ENCODE measurements at regions not wholly inside any gene's neighbourhood (a gene's known extent, or its start where the extent isn't known, plus 50 kb on each side); places are given as distances from the start of the nearest gene placed in this dataset.
"Not testable (repeated sequence)": the region's sequence is repeated elsewhere in the genome, so short reads cannot be mapped to it uniquely, and the experiment has no call there.

DNA sequence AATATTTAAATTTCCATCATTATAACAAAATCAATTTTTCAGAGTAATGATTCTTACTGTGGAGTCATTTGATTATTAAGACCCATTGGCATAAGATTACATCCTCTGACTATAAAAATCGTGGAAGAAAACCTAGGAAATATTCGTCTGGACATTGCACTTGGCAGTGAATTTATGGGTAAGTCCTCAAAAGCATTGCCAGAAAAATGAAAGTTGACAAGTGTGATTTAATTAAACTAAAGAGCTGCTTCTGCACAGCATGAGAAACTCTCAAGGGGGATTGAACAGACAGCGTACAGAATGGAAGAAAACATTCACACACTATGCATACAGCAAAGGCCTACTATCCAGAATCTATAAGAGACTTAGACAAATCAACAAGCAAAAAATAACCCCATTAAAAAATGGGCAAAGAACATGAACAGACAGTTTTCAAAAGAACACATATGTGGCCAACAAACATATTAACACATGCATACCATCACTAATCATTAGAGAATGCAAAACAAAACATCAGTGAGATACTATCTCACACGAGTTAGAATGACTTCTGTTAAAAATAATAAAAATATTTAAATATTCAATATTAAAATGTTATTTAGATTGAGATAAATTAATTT lies 111.4 kb downstream of the CCDC74A start:
- not testable (repeated sequence) for DNase-seq (ENCODE audit: low read depth in 2 of 2)

DNA sequence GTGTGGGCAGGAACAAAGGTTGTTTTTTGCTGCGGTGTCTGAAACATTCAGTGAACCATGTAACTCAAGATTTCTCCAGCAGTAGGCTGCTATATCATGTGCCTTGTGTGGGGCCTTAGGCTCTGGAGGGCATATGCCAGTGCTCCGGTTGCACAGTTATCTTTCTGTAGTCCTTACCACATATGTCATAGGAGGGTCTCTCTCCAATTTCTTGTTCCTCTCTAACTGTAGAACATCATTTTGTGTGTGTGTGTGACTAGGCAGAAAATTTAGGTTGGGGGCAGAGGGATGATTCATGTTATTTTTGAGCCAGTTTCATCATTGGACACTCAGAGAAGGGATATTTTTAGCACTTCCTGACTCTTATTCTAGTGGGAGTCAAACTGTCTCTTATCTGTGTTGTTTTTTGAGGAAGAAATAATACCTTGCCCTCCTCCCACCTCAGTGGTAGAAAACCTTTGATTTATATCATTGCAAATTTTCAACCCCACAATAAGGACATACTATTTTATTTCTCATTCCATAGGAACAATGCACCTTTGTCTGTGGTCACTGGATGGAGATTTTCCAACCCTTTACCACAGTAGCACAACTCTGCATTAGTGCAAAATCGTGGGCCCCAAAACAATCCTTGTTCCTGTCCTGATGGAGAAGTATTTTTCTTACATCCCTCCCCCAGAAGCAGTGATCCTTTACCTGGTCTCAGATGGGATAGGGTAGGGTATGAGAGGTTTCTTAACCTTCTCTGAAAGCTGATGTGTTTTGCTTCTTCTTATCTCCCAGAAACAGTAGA lies 113.9 kb downstream of the CCDC74A start:
- DNase-seq (ENCODE audit: low read depth in 2 of 2) = no peak

- not testable (repeated sequence) for DNase-seq (ENCODE audit: low read depth in 2 of 2)
Measured at GRCh38 chr2:131643180-131643579, 115.5 kb downstream of the CCDC74A start.

DNA sequence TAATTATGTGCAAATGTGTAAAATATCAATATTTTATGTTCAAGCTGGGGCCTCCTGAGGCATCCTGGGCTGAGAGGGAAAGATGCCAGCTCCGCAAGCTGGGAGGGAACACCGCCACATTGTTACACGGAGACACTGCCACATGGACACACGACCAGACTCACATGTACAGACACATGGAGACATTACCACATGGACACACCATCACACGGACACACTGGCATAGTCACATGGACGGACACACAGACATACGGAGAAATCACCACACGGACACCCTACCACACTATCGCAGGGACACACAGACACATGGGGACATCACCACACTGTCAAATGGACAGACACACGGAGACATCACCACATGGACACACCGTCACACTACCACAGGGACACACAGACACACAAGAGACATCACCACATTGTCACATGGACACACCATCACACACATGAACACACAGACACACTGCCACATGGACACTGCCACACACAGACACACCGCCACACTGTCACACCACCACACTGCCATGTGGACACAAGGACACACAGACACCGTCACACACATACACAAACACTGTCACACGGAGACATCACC lies 117.6 kb downstream of the CCDC74A start:
- no peak for DNase-seq (ENCODE audit: low read depth in 2 of 2)

GRCh38 chr2:131646220-131646619 lies 118.5 kb downstream of the CCDC74A start:
- not testable (repeated sequence) for DNase-seq (ENCODE audit: low read depth in 2 of 2)

DNA sequence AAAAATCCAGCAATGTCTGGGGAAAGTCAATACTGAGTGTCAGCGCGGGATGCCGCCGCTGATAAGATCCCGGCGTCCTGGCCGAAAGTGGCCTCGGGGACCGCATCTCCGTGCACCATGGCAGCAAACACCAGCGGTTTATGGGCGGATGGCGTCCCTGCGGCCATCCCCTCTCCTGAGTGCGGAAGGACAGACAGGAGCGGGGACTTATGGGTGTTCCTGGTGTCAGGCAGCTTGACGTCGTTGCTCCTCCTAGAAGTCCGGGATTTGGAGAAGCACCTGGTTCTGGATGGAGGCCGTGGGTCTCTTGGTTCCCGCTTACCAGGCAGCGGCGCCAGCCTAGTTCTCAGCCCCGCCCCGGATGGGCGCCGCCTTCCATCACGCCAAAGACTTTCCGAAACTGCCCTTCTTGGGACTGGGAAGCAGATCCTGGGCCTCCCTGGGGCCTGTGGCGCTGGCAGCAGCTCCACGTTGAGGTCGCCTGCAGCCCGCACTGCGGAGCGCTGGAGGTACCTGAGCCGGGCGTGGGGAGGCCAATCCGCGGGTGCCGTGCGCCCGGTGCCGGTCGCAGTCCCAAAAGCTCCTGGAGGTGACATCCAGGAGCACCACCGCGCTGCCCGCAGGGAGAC lies 119.1 kb downstream of the CCDC74A start:
- DNase-seq (ENCODE audit: low read depth in 2 of 2) = no peak

DNA sequence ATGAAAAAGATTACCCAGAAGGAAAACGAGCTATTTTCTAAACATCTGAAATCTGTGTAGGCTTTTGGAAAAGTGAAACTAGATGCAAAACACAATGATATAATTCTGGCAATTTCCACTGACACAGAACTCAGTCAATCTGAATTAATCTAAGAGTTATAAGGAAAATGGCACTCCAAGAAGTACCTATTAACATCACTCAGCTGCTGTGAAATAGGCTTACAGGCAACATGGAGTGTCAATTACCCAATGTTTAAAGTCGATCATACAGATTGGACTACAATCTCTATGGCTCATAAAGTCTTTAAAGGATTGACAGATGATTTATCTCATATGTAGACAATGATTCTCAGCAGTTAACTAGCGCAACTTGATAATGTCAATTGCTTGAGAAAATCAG lies 120.9 kb downstream of the CCDC74A start:
- DNase-seq (ENCODE audit: low read depth in 2 of 2) = not testable (repeated sequence)

- DNase-seq (ENCODE audit: low read depth in 2 of 2) = not testable (repeated sequence)
Measured at GRCh38 chr2:131652246-131652645, 124.6 kb downstream of the CCDC74A start.

DNA sequence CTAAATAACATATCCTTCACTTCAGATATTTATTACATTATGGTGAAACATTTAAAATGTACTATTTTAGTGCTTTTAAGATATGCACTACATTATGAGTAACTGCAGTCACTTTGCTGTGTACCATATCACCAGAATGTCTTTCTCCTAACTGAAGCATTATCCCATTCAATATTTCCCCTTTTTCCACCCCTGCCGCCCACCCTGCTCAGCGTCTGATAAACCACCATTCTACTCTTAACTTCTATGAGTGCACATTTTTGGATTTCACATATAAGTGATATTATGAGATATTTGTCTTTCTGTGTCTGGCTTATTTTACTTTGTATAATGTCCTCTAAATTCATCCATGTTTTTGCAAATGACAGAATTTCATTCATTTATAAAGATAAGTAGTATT lies 126.4 kb downstream of the CCDC74A start:
- DNase-seq (ENCODE audit: low read depth in 2 of 2) = not testable (repeated sequence)

DNA sequence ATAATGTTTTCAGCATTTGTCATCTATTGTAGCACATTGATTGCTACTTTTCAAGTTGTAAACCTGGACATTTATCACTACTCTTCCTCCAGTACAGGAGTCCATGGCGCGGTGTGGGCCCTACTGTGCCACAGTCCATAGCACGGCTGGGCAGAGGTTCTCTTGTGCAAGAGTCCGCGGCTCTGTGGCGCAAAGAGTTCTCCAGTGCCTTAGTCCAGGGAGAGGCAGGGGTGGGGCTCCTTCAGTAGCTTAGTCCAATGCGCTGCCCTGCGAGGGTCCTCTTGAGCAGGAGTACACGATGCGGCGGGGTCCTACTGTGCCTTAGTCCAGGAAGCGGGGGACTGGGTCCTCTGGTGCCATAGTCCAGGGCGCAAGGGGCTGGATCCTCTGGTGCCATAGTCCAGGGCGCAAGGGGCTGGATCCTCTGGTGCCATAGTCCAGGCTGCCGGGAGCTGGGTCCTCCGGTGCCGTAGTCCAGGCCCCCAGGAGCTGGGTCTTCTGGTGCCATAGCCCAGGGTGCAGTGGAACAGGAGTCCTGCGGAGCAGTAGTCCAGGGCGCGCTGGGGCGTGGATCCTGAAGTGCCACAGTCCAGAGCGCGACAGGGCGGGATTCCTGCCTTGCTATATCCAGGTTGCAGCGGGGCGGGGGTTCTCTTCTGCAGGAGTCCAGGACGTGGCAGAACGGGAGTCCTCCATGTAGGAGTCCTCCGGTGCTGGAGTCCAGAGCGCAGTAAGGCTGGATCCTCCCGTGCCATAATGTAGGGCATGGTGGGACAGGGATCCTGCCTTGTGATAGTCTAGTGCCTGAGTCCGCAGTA lies 129.3 kb downstream of the CCDC74A start:
- DNase-seq (ENCODE audit: low read depth in 2 of 2) = no peak

DNA sequence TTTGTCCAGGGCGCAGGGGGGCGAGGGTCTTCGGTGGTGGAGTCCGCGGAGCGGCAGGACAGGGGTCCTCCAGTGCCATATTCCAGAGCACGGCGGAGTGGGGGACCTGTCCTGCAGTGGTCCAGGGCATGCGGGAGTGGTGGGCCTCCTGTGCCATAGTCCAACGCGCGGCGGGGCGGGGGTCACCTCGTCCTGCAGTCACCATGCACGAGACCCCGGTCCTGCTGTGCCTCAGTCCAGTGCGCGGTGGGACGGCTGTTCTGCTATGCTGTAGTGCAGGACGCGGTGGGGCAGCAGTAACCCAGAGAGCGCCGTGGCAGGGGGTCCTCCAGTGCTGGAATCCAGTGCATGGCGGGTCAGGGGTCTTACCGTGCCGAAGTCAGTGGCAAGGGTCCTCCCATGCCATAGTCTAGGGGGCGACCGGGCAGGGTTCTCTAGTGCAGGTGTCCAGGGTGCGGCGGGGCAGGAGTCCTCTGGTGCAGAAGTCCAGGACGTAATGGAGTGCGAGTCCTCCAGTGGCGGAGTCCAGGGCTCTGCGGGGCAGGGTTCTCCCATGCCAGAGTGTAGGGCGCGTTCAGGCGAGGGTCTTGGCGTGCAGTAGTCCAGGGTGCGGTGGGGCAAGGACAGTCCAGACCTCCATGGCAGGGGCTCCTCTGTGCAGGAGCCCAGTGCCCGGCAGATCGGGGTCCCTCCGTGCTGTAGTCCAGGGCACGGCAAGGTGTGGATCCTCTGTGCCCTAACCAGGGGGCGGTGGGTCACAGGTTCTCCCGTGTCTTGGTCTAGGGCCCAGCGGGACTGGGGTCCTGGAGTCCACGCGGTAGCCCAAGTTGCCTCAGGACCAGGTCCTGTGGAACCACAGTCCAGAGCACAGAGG lies 130.4 kb downstream of the CCDC74A start:
- no peak for DNase-seq (ENCODE audit: low read depth in 2 of 2)

DNA sequence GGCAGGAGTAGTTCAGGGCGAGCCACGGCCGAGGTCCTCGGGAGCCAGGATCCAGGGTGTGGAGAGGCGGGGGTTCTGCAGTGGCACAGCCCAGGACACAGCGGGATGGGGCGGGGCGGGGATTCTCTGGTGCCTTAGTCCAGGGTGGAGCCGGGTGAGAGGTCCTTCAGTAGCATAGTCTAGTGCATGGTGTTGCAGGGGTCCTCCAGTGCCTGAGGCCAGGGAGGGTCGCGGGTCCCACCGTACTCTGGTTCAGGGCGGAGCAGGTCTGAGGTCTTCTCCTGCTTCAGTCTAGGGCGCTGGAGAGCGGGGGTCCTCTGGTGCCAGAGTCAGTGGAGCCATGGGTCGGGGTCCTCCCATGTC lies 131.1 kb downstream of the CCDC74A start:
- DNase-seq (ENCODE audit: low read depth in 2 of 2) = no peak

GRCh38 chr2:131659168-131659572 lies 131.5 kb downstream of the CCDC74A start:
- no peak for DNase-seq (ENCODE audit: low read depth in 2 of 2)

GRCh38 chr2:131661101-131661782 lies 133.6 kb downstream of the CCDC74A start:
- DNase-seq (ENCODE audit: low read depth in 2 of 2) = not testable (repeated sequence)

- DNase-seq (ENCODE audit: low read depth in 2 of 2) = not testable (repeated sequence)
Measured at GRCh38 chr2:131661884-131662535, 134.3 kb downstream of the CCDC74A start.

DNA sequence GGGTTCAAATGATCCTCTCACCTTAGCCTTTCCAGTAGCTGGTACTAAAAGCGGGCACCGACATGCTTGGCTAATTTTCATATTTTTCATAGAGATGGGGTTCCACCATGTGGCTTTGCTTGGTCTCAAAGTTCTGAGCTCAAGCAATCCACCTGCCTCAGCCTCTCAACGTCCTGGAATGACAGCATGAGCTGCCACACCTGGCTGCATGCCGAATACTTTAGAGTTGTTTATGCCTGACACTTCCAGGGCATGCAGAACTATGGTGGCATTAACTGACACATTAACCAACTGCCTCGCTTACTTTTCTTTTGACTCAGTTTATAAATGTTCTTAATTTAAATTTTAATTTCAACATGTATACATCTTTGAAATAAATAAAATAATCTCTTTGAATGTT lies 135.8 kb downstream of the CCDC74A start:
- not testable (repeated sequence) for DNase-seq (ENCODE audit: low read depth in 2 of 2)

DNA sequence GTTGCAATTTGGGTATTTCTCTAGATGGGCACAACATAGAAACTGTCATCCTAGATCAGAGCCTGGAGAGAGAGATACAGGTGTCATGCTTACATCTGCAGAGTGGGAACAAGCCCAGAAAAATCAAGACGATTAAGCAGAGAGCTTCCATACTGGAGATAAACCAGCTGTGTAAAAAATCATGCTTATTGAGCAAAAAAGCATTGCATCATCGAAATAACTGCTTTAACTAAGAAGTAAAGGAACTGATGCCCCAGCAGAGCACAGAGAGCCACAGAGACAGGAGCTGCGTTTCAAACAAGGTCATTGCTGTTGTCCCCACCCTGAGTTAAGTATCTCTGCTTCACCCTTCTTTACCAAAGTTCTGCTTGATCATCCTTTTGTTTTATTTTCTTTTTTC lies 138.0 kb downstream of the CCDC74A start:
- not testable (repeated sequence) for DNase-seq (ENCODE audit: low read depth in 2 of 2)

- DNase-seq (ENCODE audit: low read depth in 2 of 2) = not testable (repeated sequence)
Measured at GRCh38 chr2:131668794-131669540, 141.3 kb downstream of the CCDC74A start.

All from stimulated activated CD4-positive, alpha-beta T cell treated with anti-CD3 and anti-CD28 coated beads, Interleukin-12 subunit alpha, Interleukin-12 subunit beta, amount 100 ng/mL, for 24 hours (primary cell).